Right ventricle myocardium inferior (tissue), 1 donor: ENCODE measurements at regions not wholly inside any gene's neighbourhood (a gene's known extent, or its start where the extent isn't known, plus 50 kb on each side); places are given as distances from the start of the nearest gene placed in this dataset.
A peak's percentile ranks its signal among the peaks of the same experiment; 100 is the strongest.
"Not testable (repeated sequence)": the region's sequence is repeated elsewhere in the genome, so short reads cannot be mapped to it uniquely, and the experiment has no call there.

Experiments used
- ATAC-seq: fragments of 200-7000 bp; cut with Tn5 transposase; one replicate; pipeline ENCODE4 v1.9.1; 2020; ENCODE audit warnings: mild to moderate bottlenecking, moderate library complexity
- DNase-seq: peaks from one replicate; pipeline ENCODE4 v3.0.0; 2021; ENCODE audit errors: missing footprints
- intact Hi-C: fragments of 100-400 bp; cut with DNase I; formaldehyde crosslinking; loops from one replicate; pipeline ENCODE4 v1.11.0; 2022
- donor health status: DM: no; HTN: yes; CAD: no; lungs with severe emphysema.

DNA sequence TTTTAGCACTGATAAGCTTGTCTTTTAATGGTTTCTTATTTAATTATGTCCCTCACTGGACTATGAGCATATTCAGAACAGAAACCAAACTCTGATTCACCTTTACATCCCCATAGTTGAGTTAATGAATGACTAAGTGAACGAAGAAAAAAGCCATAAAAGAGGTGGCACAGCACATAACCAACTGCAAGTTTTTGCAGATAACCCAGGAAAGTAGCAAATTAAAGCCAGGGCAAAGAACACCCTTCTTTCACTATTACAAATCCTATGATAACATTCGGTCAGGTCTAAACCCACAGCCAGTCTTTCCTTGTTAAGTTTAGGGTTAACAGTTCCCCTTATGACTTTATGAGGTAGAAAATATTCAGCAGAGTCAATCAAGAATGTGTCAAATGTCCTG, 102.7 kb downstream of the RIN2 start:
- intact Hi-C loops: no loop called here
- ATAC-seq (no peak), DNase-seq (no peak)

DNA sequence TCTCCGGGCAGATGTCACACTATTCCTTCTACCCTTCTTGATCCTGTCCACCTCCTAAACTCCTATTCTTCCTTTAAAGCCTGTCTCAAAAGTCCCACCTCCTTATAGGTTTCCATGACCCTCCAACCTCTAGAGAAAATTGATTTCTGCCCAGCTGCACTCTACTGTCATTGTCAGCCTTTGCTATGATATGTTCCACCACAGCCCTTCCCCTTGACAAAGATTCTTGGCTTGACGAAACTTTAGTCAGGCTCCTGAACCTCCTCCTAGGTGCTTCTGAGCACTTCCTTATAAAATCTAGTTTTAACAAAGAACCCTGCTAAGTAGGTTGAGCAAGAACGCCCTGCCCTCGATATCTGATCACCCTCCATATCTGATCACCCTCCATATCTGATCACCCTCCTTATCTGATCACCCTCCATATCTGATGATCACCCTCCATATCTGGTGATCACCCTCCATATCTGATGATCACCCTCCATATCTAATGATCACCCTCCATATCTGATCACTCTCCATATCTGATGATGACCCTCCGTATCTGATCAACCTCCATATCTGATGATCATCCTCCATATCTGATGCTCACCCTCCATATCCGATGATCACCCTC, 103.2 kb downstream of the RIN2 start:
- DNase-seq (no peak), ATAC-seq (no peak)
- intact Hi-C loops: no loop called here

DNA sequence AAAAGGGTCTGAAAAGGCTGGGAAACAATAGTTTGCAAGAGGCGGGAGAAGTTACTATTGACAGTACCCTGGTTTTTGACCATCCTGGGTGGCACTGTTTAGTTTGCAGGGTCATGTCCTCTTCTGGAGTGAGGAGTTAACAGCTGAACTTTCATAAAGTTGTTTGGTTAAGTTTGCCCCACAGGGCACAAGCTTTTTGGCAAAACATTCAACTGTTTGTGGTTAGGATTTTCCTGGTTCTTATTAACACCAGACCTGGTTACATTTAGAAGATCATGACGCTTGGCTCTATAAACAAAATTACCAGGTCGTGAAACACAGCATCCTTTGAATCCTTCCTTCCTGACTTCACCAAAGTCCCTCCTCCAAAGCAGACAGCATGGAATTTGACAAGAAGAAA, 106.1 kb downstream of the RIN2 start:
- ATAC-seq (no peak), DNase-seq (no peak)
- intact Hi-C loops: no loop called here

DNA sequence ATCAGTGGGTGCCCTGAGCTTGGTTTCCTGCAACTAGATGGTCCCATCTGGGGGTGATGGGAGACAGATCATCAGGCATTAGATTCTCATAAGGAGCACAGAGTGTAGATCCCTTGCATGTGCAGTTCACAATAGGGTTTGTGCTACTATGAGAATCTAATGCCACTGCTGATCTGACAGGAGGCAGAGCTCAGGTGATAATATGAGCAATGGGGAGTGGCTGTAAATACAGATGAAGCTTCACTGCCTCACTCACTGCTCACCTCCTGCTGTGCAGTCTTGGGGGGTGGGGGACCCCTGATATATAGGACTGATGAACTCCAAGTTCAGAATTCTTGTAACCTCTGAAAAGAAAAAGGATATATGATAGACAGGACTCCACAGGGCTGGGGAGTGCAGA, 108.0 kb downstream of the RIN2 start:
- no peak for ATAC-seq
- intact Hi-C loops: no loop called here
- no peak for DNase-seq

DNA sequence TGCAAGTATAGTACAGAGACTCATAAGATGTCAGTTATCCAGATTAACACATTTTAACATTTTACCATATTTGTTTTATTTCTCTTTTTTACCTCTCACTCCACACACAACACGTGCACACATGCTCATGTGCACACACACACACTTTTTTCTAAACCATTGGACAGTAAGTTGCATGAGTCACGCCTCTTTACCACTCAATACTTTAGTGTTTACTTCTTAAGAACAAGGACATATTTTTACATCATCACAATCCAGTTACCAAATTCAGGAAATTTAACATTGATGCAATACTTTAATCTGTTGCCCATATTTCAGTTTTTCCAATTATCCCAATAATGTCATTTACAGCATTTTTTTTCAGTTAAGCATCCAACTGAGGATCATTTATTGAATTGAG, 109.0 kb downstream of the RIN2 start:
- intact Hi-C loops: no loop called here
- DNase-seq (no peak), ATAC-seq (no peak)

DNA sequence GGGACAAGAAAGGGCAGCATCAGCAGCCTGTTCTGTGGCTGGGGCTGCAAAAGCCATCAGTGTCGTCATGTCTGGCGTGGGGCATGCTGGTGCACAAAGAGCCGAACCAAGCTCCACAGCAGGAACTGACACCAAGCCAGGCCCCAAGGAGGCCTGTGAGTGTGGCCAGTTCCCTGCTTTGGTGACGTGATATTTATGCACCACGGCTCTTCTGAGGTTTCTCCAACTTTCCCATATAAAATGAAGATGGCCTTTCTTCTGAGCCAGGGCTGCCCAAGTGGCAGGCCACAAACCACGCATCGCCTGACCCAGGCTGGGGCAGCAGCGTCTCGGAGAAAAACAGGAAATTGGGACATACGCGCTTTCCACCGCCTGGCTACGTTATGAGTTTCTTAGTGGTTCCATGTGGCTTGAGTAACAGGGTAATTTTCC, 109.9 kb downstream of the RIN2 start:
- intact Hi-C loops: no loop called here
- ATAC-seq (no peak), DNase-seq (no peak)

DNA sequence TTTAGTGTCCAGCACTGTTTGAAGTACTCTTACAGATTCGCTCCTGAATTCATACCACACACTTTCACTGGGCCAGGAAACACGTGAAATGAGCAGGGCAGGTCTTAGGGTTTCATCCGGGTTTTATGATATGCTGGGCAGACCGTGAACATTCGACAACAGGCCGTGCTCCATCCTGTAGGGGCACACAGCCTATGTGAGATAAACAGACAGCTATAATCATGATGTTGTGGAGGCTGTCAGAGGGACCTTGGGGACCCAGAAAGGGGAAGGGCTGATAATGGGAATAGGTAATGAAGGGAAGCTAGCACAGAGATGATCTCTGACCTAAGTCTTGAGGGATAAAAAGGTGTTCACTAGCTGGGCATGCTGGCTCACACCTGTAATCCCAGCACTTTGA, 110.4 kb downstream of the RIN2 start:
- ATAC-seq (no peak), DNase-seq (no peak)
- intact Hi-C loops: no loop called here

DNA sequence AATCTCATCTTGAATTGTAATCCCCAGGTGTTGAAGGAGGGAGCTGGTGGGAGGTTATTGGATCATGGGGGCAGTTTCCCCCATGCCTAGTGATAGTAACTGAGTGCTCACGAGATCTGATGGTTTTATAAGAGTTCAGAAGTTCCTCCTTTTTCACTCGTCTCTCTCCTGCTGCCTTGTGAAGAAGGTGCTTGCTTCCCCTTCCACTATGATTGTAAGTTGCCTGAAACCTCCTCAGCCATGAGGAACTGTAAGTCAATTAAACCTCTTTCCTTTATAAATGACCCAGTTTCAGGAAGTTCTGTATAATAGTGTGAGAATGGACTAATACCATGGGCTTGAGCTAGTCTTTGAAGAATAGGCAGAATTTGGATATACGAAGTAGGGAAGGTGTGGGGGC, 113.9 kb downstream of the RIN2 start:
- ATAC-seq (no peak), DNase-seq (no peak)
- intact Hi-C loops: no loop called here

DNA sequence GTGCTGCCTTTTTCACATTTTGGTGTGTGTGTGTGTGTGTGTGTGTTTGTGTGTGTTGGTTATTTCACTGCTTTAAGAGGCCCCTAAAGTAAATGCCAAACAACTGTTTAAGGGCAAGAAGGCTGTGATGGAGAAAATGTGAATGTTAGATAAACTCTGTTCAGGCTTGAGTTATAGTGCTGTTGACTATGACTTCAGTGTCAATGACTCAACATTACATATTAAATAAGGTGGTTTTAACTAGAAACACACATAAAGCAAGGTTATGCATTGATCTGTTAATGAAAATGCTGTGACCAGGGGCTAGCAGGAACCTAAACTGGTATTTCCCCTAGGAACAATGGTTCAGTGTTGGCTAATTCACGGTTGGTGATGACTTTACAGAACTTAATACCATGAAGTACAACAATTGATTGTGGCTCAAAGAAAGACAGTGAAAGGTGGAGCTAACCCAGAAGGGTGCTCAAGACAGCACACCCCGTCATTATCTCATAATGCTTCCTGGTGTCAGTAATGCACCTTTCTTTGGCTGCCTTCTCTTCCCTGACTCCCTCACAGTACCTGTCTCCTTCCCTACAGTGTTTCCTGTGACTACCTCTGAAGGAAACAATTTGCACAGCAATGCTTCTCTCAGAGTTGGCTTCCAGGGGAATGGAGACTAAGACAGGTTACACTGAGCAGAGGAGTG, 116.1 kb downstream of the RIN2 start:
- ATAC-seq: no peak
- intact Hi-C loops: no loop called here
- no peak for DNase-seq

DNA sequence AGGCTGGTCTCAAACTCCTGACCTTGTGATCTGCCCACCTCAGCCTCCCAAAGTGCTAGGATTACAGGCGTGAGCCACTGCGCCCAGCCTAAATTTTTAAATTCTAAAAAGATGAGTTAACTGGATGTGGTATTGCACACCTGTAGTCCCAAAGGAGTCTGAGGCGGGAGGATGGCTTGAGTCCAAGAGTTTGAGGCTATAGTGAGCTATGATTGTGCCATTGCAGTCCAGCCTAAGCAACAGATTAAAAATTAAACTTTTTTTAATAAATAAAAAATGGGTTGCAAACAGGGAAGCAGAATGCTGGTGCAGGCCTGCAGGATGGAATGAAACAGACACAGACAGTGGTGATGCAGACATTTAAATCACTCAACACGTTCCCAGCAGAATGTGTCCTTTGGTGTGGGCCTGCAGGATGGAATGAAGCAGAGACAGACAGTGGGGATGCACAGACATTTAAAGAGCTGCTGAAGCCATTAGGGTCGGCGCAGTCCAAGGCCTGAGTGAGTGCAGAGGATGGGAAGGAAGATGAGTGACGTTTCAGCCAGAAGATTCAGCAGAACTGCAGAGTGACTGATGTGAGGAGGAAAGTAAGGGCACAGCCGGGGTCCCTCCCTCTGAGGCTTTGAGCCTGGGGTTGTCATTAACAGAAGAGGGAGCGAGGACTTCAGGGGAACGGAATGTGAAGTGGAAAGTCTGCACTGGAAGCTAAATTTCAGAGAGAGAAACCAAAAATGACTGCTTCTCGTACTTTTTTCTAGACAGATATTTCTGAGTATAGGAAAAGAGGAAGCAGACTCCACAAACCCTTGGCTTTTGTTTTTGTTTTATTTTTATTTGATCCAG, 117.5 kb downstream of the RIN2 start:
- DNase-seq (no peak), ATAC-seq (peak; percentile 66)
- intact Hi-C loops: no loop called here

DNA sequence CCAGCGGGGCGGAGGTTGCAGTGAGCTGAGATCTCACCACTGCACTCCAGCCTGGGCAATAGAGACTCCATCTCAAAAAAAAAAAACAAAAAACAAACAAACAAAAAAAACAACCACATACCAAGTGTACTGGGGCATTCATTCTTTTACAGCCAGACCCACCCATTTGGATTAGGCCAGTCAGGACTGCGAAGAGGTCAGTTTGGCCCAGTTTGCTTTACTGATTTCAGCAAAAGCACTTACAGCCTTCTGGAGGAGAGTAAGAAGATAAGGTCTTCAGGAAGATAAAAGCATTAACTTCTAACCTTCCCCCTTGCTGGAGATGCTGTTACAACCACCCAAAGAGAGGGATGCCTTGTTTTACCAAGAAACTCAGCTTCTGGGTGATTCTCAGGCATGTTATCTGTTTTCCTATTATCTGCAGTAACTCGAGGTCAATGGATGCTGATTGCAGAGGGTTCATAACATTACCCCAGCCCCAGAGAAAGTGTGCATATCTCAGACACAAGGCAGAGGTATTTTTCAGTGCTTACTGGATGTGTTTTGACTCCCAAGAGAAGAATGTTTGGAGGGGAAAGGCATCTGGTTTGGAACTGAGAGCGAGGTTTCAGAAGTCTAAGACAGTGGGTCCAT, 118.9 kb downstream of the RIN2 start:
- ATAC-seq (no peak), DNase-seq (no peak)
- intact Hi-C loops: no loop called here

DNA sequence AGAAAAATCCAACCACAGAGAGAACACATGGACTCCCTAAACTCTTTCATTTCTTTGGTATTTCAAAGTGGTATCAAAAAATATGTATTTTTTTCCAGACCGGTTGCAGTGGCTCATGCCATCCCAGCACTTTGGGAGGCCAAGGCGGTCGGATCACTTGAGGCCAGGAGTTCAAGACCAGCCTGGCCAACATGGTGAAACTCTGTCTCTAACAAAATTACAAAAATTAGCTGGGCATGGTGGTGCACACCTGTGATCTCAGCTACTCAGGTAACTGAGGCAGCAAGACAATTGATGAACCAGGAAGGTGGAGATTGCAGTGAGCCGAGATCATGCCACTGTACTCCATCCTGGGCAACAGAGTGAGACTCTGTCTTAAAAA, 121.8 kb downstream of the RIN2 start:
- intact Hi-C loops, DNase-seq, ATAC-seq: not testable (repeated sequence)

DNA sequence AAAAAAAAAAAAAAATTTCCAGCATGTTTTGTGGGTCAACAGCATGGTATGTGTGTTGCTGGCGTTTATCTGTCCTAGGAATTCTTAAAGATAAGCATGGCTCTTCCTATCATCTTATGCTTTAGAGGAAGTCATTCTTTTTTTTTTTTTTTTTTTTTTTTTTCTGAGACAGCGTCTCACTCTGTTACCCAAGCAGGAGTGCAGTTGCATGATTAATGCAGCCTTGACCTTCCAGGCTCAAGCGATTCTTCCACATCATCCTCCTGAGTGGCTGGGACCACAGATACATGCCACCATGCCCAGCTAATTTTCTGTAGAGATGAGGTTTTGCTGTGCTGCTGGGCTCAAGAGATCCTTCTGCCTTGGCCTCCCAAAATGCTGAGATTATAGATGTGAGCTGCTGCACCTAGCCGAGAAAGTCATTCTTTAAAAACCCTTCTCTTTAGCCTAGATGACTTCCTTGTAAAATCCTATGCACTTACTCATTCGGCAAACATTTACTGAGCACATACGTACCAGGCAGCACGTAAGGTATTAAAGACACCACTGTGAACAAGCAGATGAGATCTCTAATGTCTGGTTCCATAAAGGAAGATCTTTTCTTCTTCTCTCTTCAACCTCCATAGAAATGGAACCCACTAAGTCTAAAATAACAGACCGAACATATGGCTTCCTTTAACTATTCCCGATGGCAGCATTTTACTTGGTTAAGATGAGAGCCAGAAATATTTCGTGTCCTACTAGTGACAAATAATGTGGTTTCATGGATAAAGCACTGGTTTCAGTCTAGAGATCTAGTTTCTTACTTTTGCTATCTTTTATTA, 122.4 kb downstream of the RIN2 start:
- intact Hi-C loops: no loop called here
- no peak for DNase-seq
- no peak for ATAC-seq

DNA sequence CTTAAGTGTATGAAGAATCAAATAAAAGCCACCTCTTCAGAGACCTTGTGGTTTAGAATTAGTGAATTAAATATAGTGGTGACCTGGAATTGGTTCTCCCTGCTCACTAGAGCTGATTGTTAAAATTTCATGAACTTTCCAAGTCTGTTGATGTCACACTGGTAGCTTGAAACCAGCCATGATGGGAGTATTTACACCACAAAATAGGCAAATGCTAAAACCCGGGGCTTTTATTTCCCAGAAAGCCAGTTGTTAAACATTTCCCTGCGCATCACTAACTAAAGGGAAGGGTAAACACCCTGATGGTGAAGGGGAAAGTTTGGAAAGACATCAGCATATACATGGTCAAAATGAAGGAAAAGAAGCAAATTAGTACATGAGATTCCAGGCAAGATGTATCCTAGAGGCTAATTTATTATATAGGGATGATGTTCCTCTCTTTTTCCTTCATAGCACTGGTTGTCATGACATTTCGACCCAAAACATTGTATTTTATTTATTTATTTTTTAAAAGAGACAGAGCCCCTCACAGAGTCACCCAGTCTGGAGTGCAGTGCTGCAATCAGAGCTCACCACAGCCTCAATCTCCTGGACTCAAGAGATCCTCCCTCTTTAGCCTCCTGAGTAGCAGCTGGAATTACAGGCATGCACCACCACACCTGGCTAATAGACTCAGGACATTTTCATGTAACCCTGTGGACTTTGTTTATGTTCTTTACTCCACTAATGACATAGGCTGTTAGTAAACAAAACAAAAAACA, 123.2 kb downstream of the RIN2 start:
- DNase-seq (no peak), ATAC-seq (no peak)
- intact Hi-C loops: no loop called here

DNA sequence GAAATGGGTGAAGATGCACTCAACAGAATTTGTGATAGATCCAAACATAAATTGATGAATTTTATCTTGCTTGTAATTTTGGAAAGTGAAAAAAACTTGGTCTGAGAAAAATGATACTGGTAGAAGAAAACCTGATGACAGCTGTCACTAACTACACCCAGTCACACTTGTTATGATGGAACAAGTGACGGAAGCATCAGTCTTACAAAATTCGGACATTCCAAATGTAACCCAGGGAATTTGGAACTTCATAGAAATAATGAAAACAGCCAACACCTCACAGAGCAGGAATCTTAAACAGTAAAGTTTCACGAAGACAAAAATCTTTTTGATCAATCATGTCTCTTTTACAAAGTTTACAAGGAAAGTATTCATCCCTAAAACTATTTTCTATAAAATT, 123.9 kb downstream of the RIN2 start:
- DNase-seq (no peak), ATAC-seq (no peak)
- intact Hi-C loops: no loop called here

DNA sequence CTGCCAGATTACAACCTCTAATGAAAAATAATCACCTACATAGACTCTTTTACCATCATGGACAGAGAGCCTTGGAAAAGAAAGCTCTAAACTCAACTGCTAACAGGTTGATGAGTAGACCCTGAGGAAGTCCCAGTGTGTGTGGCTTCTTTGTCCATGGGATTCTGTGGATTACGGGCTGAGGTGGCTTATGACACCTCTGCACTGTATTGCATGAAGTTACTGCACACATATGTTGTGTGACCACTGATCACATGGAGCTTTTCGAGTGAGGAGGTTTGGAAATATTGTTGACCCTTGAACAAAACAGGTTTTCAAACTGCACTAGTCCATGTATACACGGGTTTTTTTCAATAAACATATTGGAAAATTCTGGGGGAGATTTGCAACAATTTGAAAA, 124.4 kb downstream of the RIN2 start:
- ATAC-seq (no peak), DNase-seq (no peak)
- intact Hi-C loops: no loop called here

DNA sequence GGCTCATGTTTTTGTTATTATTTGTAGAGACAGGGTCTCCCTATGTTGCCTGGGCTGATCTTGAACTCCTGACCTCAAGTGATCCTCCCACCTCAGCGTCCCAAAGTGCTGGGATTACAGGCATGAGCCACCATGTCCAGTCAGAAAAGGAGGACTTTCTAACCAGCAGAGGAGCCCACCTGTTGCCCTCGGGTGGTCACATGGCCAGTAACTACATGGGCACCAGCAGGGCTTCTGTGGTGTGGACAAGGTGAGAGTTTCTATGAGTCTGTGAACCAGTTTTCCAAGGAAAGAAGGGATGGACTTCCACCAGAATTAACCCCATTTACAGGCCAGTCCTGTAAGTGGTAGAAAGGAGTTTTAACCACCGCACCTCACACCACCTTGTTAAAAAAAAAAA, 125.4 kb downstream of the RIN2 start:
- DNase-seq (no peak), ATAC-seq (no peak)
- intact Hi-C loops: no loop called here

DNA sequence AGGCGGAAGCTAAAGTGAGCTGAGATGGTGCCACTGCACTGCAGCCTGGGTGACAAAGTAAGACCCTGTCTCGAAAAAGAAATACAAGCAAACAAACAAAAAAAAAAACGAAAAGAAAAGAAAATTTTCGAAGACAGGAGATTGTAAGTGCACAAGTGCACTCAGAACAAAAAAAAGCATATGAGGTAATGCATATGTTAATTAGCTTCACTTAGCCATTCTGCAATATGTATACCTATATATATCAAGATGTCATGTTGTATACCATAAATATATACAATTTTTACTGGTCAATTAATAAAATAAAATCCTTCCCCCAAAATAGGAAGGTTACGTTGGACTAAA, 127.5 kb downstream of the RIN2 start:
- intact Hi-C loops: loop anchor here (5.0 kb wide), 2 partner anchors 52 to 112 kb away; no protein-coding TSS in a partner anchor
- ATAC-seq (no peak), DNase-seq (no peak)
